Sigmoid colon (tissue), 4 donors: ENCODE measurements at regions not wholly inside any gene's neighbourhood (a gene's known extent, or its start where the extent isn't known, plus 50 kb on each side); places are given as distances from the start of the nearest gene placed in this dataset.

ENCODE experiments used
- EP300 ChIP-seq, 4 donors: sonication (generic); formaldehyde crosslinking; IDR thresholded peaks; one replicate each; pipeline ENCODE4 v1.6.1; 2017; ENCODE audit warnings: antibody characterized with exemption in 4 of 4
- POLR2A ChIP-seq, 2 donors: fragments of 450-650 bp; IDR thresholded peaks; one replicate each; pipeline ENCODE4 v1.6.1; 2016; ENCODE audit warnings: antibody characterized with exemption in 2 of 2, mild to moderate bottlenecking in 2 of 2, moderate library complexity in 2 of 2
- POLR2AphosphoS5 ChIP-seq, 4 donors: sonication (generic); formaldehyde crosslinking; IDR thresholded peaks; one replicate each; pipeline ENCODE4 v1.6.1; 2017; ENCODE audit warnings: antibody characterized with exemption in 4 of 4
- TF ChIP-seq, protein P1 (sequence below), 4 experiments: fragments of 450-650 bp in 3 of 4; fragments of 200-600 bp in 1 of 4; IDR thresholded peaks; one replicate each; pipeline ENCODE4 v1.5.1; 2016 to 2019; ENCODE audit warnings: antibody characterized with exemption in 4 of 4, mild to moderate bottlenecking in 3 of 4, moderate library complexity in 2 of 4

DNA sequence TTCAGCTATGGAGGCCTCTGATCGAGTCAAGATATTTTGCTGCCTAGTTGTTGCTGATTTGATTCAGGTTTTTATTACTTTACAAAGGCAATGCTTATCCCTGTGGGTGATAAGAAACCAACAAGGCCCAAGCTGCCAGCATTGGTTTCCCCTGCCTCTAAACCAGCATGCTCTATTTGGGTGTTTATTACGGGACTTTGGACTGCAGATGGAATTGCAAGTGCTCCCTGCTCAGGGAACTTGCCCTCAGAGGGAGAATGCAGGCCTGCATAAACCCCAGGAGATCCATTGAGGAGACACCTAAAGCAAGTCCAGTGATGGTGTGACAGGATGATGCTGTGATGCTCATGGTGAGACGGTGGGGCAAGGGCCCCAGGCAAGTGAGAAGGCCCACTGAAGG, 172.1 kb downstream of the VAPA start:
- TF ChIP-seq, protein P1, sequence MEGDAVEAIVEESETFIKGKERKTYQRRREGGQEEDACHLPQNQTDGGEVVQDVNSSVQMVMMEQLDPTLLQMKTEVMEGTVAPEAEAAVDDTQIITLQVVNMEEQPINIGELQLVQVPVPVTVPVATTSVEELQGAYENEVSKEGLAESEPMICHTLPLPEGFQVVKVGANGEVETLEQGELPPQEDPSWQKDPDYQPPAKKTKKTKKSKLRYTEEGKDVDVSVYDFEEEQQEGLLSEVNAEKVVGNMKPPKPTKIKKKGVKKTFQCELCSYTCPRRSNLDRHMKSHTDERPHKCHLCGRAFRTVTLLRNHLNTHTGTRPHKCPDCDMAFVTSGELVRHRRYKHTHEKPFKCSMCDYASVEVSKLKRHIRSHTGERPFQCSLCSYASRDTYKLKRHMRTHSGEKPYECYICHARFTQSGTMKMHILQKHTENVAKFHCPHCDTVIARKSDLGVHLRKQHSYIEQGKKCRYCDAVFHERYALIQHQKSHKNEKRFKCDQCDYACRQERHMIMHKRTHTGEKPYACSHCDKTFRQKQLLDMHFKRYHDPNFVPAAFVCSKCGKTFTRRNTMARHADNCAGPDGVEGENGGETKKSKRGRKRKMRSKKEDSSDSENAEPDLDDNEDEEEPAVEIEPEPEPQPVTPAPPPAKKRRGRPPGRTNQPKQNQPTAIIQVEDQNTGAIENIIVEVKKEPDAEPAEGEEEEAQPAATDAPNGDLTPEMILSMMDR (IDR thresholded peaks at IDR 0.05): no peak
- no peak for TF ChIP-seq POLR2A (IDR thresholded peaks at IDR 0.05)
- no peak for TF ChIP-seq EP300 (IDR thresholded peaks at IDR 0.05)
- no peak for TF ChIP-seq POLR2AphosphoS5 (IDR thresholded peaks at IDR 0.05)
